ENCODE measurements at regions not wholly inside any gene's neighbourhood (a gene's known extent, or its start where the extent isn't known, plus 50 kb on each side); places are given as distances from the start of the nearest gene placed in this dataset.
"Not testable (repeated sequence)": the region's sequence is repeated elsewhere in the genome, so short reads cannot be mapped to it uniquely, and the experiment has no call there.

GRCh38 chr3:71962561-71963240 lies 177.8 kb upstream of the PROK2 start:
- peak; percentile 74 for DNase-seq (ENCODE audit: low spot score)

GRCh38 chr3:71961891-71962290 lies 176.9 kb upstream of the PROK2 start:
- DNase-seq (ENCODE audit: low spot score), result no peak

- no peak for DNase-seq (ENCODE audit: low spot score)
Measured at GRCh38 chr3:71961378-71961777, 176.4 kb upstream of the PROK2 start.

DNA sequence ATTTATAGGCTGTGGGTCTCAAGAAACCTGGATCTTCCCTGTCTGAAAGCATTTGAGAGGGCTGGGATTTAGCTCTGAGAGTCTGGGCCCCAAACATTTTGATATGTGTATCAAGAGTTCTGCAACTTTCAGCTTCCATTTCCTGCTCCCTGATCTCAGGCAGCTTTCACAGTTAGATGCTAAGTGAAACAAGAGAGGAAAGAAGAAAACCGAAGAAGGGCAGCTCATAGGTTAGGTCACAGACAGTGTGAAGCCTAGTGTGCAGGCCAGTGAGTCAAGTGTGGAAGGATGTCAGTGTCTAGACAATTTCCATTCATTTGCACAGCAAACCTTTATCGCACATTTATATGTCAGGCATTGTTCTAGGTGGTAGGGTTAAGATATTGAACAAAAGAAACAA lies 173.6 kb upstream of the PROK2 start:
- no peak for DNase-seq (ENCODE audit: low spot score)

GRCh38 chr3:71956716-71957115 lies 171.8 kb upstream of the PROK2 start:
- peak; percentile 5 for DNase-seq (ENCODE audit: low spot score)

GRCh38 chr3:71956069-71956340 lies 171.1 kb upstream of the PROK2 start:
- DNase-seq (ENCODE audit: low spot score), result no peak

DNA sequence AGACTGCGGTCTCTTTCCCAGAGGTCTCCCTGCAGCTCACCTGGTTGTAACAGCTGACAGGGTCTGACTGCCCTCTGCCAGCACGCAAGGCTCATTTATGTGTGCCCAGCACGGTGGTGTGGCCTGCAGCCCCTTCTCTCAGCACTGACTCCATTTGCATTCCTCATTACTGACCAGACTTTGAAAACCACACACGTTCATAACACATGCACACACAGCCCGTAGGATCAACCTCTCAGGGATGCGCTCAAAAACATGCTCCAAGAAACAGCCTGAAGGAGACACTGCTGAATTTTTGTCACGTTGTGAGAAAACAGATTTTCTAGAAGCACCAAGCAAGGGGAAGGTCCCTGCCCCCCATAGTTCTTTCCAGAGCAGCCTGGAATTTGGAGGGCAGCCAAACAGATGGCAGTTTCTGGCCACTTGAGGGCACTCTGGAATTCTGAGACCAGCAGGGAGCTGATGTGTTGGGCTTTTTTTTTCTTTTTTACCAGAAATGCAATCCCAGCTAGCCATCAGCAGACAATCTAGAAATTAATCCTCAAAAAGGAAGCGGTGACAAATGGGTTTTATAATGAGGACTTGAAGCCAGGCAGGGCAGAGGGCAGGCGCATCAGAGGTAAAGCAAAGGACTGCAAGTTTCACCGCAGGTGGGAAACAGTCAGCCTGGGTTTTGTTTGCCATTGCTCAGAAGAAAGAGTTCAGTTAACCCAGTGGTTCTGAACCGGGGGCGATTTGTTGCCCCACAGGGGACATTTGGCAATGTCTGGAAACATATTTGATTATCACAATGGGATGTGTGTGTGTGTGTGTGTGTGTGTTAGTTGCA lies 170.5 kb upstream of the PROK2 start:
- peak; percentile 79 for DNase-seq (ENCODE audit: low spot score)

DNA sequence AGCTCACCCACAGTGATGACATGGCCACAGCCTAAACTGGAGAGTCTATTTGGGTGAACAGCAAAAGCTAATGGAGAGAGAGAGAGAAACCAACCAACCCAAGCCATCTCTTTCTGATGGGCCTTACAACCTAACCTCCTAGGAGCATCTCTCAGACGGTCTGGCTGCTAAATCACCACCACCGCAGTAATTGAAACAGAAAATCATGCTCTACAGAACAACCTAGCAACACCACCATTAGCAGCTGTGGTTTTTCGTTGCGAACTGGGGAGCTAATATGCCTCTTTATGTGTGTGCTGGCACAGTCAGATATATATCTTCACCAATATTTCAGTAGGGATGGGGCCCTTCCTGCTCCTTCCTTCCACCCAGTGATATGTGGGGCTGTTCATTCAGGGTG lies 166.9 kb upstream of the PROK2 start:
- DNase-seq (ENCODE audit: low spot score), result no peak

DNA sequence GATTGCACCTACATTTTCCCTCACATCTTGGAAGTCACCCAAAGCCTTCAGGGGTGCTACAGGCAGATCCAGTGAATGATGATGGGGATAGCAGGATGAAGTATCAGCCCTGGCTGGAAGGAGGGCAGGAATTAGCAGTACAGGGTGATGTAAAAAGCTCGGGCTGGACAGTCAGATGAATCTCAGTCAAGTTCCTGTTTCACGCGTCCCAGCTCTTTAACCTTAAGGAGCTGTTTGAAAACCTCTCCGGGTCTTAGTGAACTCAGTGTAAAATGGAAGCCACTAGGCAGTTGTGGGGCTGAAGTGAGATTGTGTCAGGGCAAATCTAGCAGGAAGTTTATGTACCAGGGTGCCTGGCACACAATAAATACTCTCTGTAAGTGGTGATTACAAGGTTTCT lies 166.4 kb upstream of the PROK2 start:
- no peak for DNase-seq (ENCODE audit: low spot score)

- no peak for DNase-seq (ENCODE audit: low spot score)
Measured at GRCh38 chr3:71949442-71949841, 164.5 kb upstream of the PROK2 start.

- no peak for DNase-seq (ENCODE audit: low spot score)
Measured at GRCh38 chr3:71944482-71945065, 159.6 kb upstream of the PROK2 start.

- no peak for DNase-seq (ENCODE audit: low spot score)
Measured at GRCh38 chr3:71942432-71943187, 157.7 kb upstream of the PROK2 start.

DNA sequence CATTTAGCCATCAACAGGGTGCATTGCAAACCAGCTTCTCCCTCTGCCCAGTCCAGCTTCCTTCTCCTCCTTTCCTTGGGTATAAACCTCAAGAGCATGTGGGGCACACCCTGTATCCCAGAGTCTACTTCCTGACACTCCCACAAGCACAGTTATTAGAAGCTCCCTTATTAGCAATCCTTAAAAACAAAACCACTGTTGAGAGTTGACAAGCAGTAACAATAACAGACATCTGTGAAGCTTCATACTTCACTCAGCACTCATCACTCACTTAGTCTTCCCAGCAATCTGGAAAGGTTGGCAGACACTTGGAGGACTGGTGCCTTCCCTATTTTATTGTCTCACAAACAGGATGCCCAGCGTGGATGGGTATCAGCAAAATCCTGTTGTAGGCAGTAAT lies 155.5 kb upstream of the PROK2 start:
- no peak for DNase-seq (ENCODE audit: low spot score)

DNA sequence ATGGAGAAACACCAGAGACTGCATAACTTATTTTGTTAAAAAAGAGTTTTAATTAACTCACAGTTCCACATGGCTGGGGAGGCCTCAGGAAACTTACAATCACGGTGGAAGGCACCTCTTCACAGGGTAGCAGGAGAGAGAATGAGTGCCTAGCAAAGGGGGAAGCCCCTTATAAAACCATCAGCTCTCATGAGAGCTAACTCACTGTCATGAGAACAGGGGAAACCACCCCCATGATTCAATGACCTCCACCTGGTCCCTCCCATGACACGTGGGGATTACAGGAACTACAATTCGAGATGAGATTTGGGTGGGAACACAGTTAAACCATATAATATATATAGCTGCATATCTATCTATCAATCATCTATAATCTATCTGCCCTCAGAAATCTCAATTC lies 153.1 kb upstream of the PROK2 start:
- not testable (repeated sequence) for DNase-seq (ENCODE audit: low spot score)

- DNase-seq (ENCODE audit: low spot score), result no peak
Measured at GRCh38 chr3:71936681-71937080, 151.7 kb upstream of the PROK2 start.

- no peak for DNase-seq (ENCODE audit: low spot score)
Measured at GRCh38 chr3:71934520-71935270, 149.7 kb upstream of the PROK2 start.

DNA sequence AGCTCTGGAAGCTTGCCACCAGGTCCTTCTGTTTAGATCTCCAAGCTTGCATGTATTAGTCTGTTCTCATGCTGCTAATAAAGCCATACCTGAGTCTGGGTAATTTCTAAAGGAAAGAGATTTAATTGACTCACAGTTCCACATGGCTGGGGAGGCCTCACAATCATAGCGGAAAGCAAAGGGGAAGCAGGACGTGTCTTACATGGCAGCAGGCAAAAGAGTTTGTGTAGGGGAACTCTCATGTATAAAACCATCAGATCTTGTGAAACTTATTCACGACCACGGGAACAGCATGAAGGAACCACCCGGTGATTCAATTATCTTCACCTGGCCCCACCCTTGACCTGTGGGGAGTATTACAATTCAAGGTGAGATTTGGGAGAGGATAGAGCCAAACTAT lies 147.0 kb upstream of the PROK2 start:
- DNase-seq (ENCODE audit: low spot score), result no peak

- DNase-seq (ENCODE audit: low spot score), result no peak
Measured at GRCh38 chr3:71930056-71930991, 145.4 kb upstream of the PROK2 start.

- DNase-seq (ENCODE audit: low spot score), result no peak
Measured at GRCh38 chr3:71928212-71928611, 143.3 kb upstream of the PROK2 start.

GRCh38 chr3:71927505-71928066 lies 142.6 kb upstream of the PROK2 start:
- DNase-seq (ENCODE audit: low spot score), result no peak

DNA sequence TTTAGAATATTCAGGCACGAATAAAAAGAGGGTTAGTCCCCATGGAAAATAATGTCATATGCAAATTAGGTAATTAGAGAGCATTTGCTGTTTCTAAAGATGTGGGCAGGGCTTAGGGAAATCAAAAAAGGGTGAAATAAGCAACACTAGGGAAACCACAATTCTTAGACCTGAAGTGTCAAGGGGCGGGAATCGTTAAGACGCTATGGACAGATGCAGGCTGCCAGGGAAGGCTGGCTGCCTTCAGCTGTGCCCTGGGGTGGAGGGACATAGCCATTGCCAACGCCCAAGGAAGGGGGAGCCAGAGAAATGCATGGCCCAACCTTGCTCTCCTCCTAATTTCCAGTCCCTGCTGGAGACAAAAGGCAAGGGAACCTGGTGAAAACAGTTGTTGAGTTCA lies 141.7 kb upstream of the PROK2 start:
- DNase-seq (ENCODE audit: low spot score), result no peak

Data from cerebellar cortex (tissue), 1 donor.